GM12874 (cell line): ENCODE measurements at regions not wholly inside any gene's neighbourhood (a gene's known extent, or its start where the extent isn't known, plus 50 kb on each side); places are given as distances from the start of the nearest gene placed in this dataset.

ENCODE experiments used
- CTCF ChIP-seq: IDR thresholded peaks from 2 replicates; pipeline ENCODE4 v1.5.1; 2011; ENCODE audit warnings: low read depth, mild to moderate bottlenecking, control low read depth, low read length, moderate library complexity; ENCODE audit not compliant: insufficient read depth

- TF ChIP-seq CTCF: no peak
These were observed 300.6 kb downstream of the PARP8 start for GRCh38 chr5:50967009-50967562.

GRCh38 chr5:50967563-50968355 is 301.3 kb downstream of the PARP8 start:
- TF ChIP-seq CTCF: no peak

GRCh38 chr5:50968356-50969149 is 302.1 kb downstream of the PARP8 start:
- no peak for TF ChIP-seq CTCF

- no peak for TF ChIP-seq CTCF
These were observed 303.0 kb downstream of the PARP8 start for GRCh38 chr5:50969151-50970031.

GRCh38 chr5:50975840-50976239 is 309.4 kb downstream of the PARP8 start:
- TF ChIP-seq CTCF: no peak

GRCh38 chr5:50978924-50979323 is 312.5 kb downstream of the PARP8 start:
- TF ChIP-seq CTCF: no peak
